GM18858 (cell line): ENCODE measurements at regions not wholly inside any gene's neighbourhood (a gene's known extent, or its start where the extent isn't known, plus 50 kb on each side); places are given as distances from the start of the nearest gene placed in this dataset.

Experiments
- ATAC-seq: cut with Tn5 transposase; IDR thresholded peaks from one replicate; pipeline ENCODE4 v1.9.1; 2021; ENCODE audit not compliant: unreplicated experiment

GRCh38 chr6:127053032-127053874, 65.2 kb upstream of the RSPO3 start:
- ATAC-seq = no peak

- no peak for ATAC-seq
Observed at GRCh38 chr6:127053875-127054235, 64.6 kb upstream of the RSPO3 start.

GRCh38 chr6:127058027-127058426, 60.4 kb upstream of the RSPO3 start:
- ATAC-seq = no peak

GRCh38 chr6:127058936-127059335, 59.5 kb upstream of the RSPO3 start:
- no peak for ATAC-seq
